ENCODE measurements at regions not wholly inside any gene's neighbourhood (a gene's known extent, or its start where the extent isn't known, plus 50 kb on each side); places are given as distances from the start of the nearest gene placed in this dataset.
A peak's percentile ranks its signal among the peaks of the same experiment; 100 is the strongest.

- Histone ChIP-seq H3K4me1 (ENCODE audit: control insufficient read depth, insufficient read depth, low read length) (no peaks in the 10 kb centered on the region), H4K8ac (ENCODE audit: low read depth in 2 of 2, low read length in 2 of 2) (no peak overlapping the region), H3K23ac (ENCODE audit: low read depth, low read length) (no peak overlapping the region), H3K18ac (ENCODE audit: low read depth, low read length) (no peak overlapping the region), H3K9me1 (ENCODE audit: insufficient read depth, low read length) (no peaks in the 10 kb centered on the region; the same call in 1 of the 2 replicates), H3K4me3 (ENCODE audit: insufficient read depth, low read depth, low read length) (no peak overlapping the region), H3K9ac (ENCODE audit: low read depth, low read length) (no peak overlapping the region), H2BK5ac (ENCODE audit: low read depth, low read length, poor library complexity, severe bottlenecking) (no peak overlapping the region), H4K5ac (ENCODE audit: low read depth, low read length) (no peak overlapping the region), H2BK15ac (ENCODE audit: low read depth, low read length) (no peak overlapping the region), H4K91ac (ENCODE audit: insufficient read depth, low read depth, low read length) (no peak overlapping the region), H2AK9ac (replicated peaks; ENCODE audit: low read depth, low read length, poor library complexity) (peak overlapping the region; percentile 65), H3K14ac (replicated peaks; ENCODE audit: low read depth, low read length) (no peak overlapping the region), H2BK20ac (ENCODE audit: low read depth, low read length) (no peak overlapping the region), H3K36me3 (ENCODE audit: control insufficient read depth, insufficient read depth, low read length) (no peaks in the 10 kb centered on the region), H3K9me3 (ENCODE audit: control insufficient read depth, insufficient read depth, low read length) (peaks cover 19% of the 10 kb centered on the region), H2AFZ (replicated peaks; ENCODE audit: low read length, poor library complexity) (peak overlapping the region; percentile 32), H4K20me1 (ENCODE audit: insufficient read depth, low read length) (no peaks in the 10 kb centered on the region), H3K4me2 (ENCODE audit: low read depth, low read length) (no peak overlapping the region), H3K79me1 (ENCODE audit: low read depth in 1 of 2, low read length in 2 of 2) (no peaks in the 10 kb centered on the region), H2BK120ac (ENCODE audit: low read depth, low read length) (no peak overlapping the region), H3K4ac (ENCODE audit: low read depth, low read length) (no peak overlapping the region), H2AK5ac (ENCODE audit: low read depth, low read length) (no peak overlapping the region; the same call in 1 of the 2 replicates), H3K27ac (ENCODE audit: insufficient read depth, low read length) (no peak overlapping the region), H3K56ac (ENCODE audit: extremely low read depth, insufficient read depth, low read length) (no peak overlapping the region), H3K27me3 (ENCODE audit: control insufficient read depth, insufficient read depth, low read length) (no peaks in the 10 kb centered on the region)
- ATAC-seq (ENCODE audit: low read depth), result no peak
- in situ Hi-C loops (cut with MboI; ENCODE audit: low sequenced_read_pairs) (no loop called here), intact Hi-C loops (cut with micrococcal nuclease) (no loop called here), dilution Hi-C loops (cut with HindIII; ENCODE audit: low sequenced_read_pairs, unreplicated experiment) (no loop called here)
- ChIA-PET POLR2A (ENCODE audit: unreplicated experiment) (no interaction called here), CTCF (no interaction called here)
- DNase-seq, result no peak
- WGBS, 2 experiments (ENCODE audit: extremely low coverage in 2 of 2, insufficient read length in 1 of 2), result 53% methylated on average over 9 of the region's 25 CpGs; no CpG with 5 or more reads in 1 of the 2 experiments
- TF ChIP-seq MAFK (IDR thresholded peaks at IDR 0.05; ENCODE audit: low read depth, low read length), result no peak
- no peak for TF ChIP-seq SMC3 (IDR thresholded peaks at IDR 0.05; ENCODE audit: low read depth, low read length)
- no TSS peak for BruUV-seq (replicated peaks)
These were observed 149.3 kb upstream of the SHH start for GRCh38 chr7:155961241-155962190.
